A549 (cell line): ENCODE measurements at regions not wholly inside any gene's neighbourhood (a gene's known extent, or its start where the extent isn't known, plus 50 kb on each side); places are given as distances from the start of the nearest gene placed in this dataset.

Source experiments
- ATAC-seq, 2 experiments: fragments of 200-7000 bp in 1 of 2; fragments of >200 bp in 1 of 2; cut with Nextera tagmentation in 1 of 2; cut with Tn5 transposase in 1 of 2; 3 replicates each; pipeline versions ENCODE4 v1.8.0 to v1.9.1; 2018 to 2020; ENCODE audit warnings: mild to moderate bottlenecking in 1 of 2, moderate library complexity in 1 of 2
- CTCF ChIA-PET: fragments of 300-600 bp; sonication (Branson Sonifier 250); formaldehyde crosslinking; extraction: SDS; loops from one replicate; lab custom pipeline; 2021; ENCODE audit warnings: antibody characterized with exemption, inconsistent platforms; lab: Yijun Ruan, JAX
- POLR2A ChIA-PET: fragments of 350-600 bp; formaldehyde crosslinking; extraction: SDS; loops from one replicate; lab custom pipeline; 2021; ENCODE audit warnings: antibody characterized with exemption, inconsistent platforms; lab: Yijun Ruan, JAX
- DNase-seq, 2 experiments: peaks; one replicate each; pipeline versions ENCODE4 v3.0.0 to v3.0.0-alpha.2; 2011 to 2016; ENCODE audit warnings: low read depth in 1 of 2, low spot score in 1 of 2
- FAIRE-seq: peaks from 2 replicates; lab custom pipeline; 2011; peaks lifted over from hg19 to GRCh38; lab: Jason Lieb, UNC
- H3K27ac ChIP-seq, 2 experiments: fragments of >200 bp; sonication (Bioruptor Twin); formaldehyde crosslinking; 3 replicates each; pipeline ENCODE4 v1.5.1; 2016 to 2017
- H3K4me1 ChIP-seq: fragments of >200 bp; sonication (Bioruptor Twin); formaldehyde crosslinking; 3 replicates; pipeline ENCODE4 v1.6.1; 2016
- H3K4me2 ChIP-seq: fragments of >200 bp; sonication (Bioruptor Twin); formaldehyde crosslinking; 3 replicates; pipeline ENCODE4 v1.6.1; 2016
- H3K4me3 ChIP-seq: fragments of >200 bp; sonication (Bioruptor Twin); formaldehyde crosslinking; 3 replicates; pipeline ENCODE4 v1.5.1; 2016
- H3K9me3 ChIP-seq: fragments of >200 bp; sonication (Bioruptor Twin); formaldehyde crosslinking; 3 replicates; pipeline ENCODE4 v1.6.1; 2016
- BHLHE40 ChIP-seq: IDR thresholded peaks from 2 replicates; pipeline ENCODE4 v1.6.1; 2012; ENCODE audit warnings: low read depth, low read length, inconsistent platforms
- CBX2 ChIP-seq: fragments of 200-600 bp; sonication (generic); IDR thresholded peaks from 2 replicates; pipeline ENCODE4 v1.6.1; 2016; ENCODE audit warnings: low read depth, mild to moderate bottlenecking, borderline replicate concordance
- CBX8 ChIP-seq: fragments of 200-600 bp; sonication (generic); IDR thresholded peaks from 2 replicates; pipeline ENCODE4 v1.6.1; 2016
- CEBPB ChIP-seq, 2 experiments: fragments of >200 bp in 1 of 2; sonication (Bioruptor Twin) in 1 of 2; formaldehyde crosslinking in 1 of 2; IDR thresholded peaks; 2 replicates each; pipeline ENCODE4 v1.6.1; 2012 to 2016
- CTCF ChIP-seq: fragments of >200 bp; sonication (Bioruptor Twin); formaldehyde crosslinking; IDR thresholded peaks from 3 replicates; pipeline ENCODE4 v1.5.1; 2016
- E2F6 ChIP-seq: IDR thresholded peaks from 2 replicates; pipeline ENCODE4 v1.6.1; 2012; ENCODE audit warnings: low read depth, borderline replicate concordance
- EHF ChIP-seq: fragments of 250-450 bp; sonication (Bioruptor Pico); IDR thresholded peaks from 2 replicates; pipeline ENCODE4 v1.5.0; 2020; ENCODE audit warnings: mild to moderate bottlenecking
- EHMT2 ChIP-seq: fragments of 200-600 bp; sonication (generic); IDR thresholded peaks from 2 replicates; pipeline ENCODE4 v1.6.1; 2016; ENCODE audit warnings: antibody characterized with exemption, low read depth, mild to moderate bottlenecking, moderate library complexity
- FOSB ChIP-seq: fragments of 250-450 bp; sonication (Bioruptor Pico); IDR thresholded peaks from 2 replicates; pipeline ENCODE4 v1.5.0; 2020; ENCODE audit warnings: mild to moderate bottlenecking, moderate library complexity
- FOXS1 ChIP-seq: fragments of 250-450 bp; sonication (Bioruptor Pico); IDR thresholded peaks from 2 replicates; pipeline ENCODE4 v1.5.0; 2020; ENCODE audit warnings: mild to moderate bottlenecking, moderate library complexity
- HEYL ChIP-seq: fragments of 250-450 bp; sonication (Bioruptor Pico); IDR thresholded peaks from 2 replicates; pipeline ENCODE4 v1.8.0; 2021; ENCODE audit warnings: mild to moderate bottlenecking, moderate library complexity
- HMGXB4 ChIP-seq: fragments of 250-450 bp; sonication (Bioruptor Pico); IDR thresholded peaks from 2 replicates; pipeline ENCODE4 v1.5.0; 2021; ENCODE audit warnings: mild to moderate bottlenecking, moderate library complexity, borderline replicate concordance
- JUNB ChIP-seq: fragments of >200 bp; sonication (Bioruptor Twin); formaldehyde crosslinking; IDR thresholded peaks from 2 replicates; pipeline ENCODE4 v1.6.1; 2016
- KDM1A ChIP-seq: fragments of 200-600 bp; sonication (generic); IDR thresholded peaks from 2 replicates; pipeline ENCODE4 v1.6.1; 2016; ENCODE audit warnings: low read depth, mild to moderate bottlenecking
- MAFK ChIP-seq: fragments of 450-650 bp; IDR thresholded peaks from 2 replicates; pipeline ENCODE4 v1.6.1; 2014; ENCODE audit not compliant: partially characterized antibody
- MAZ ChIP-seq: fragments of 150-350 bp; IDR thresholded peaks from 2 replicates; pipeline ENCODE4 v1.6.1; 2014; ENCODE audit warnings: antibody characterized with exemption, low read depth, low read length, borderline replicate concordance
- NFE2L2 ChIP-seq: fragments of 150-350 bp; conservative IDR thresholded peaks from 2 replicates; pipeline ENCODE4 v1.6.1; 2014; ENCODE audit warnings: low read length
- NPAS2 ChIP-seq: fragments of 250-450 bp; sonication (Bioruptor Pico); IDR thresholded peaks from 2 replicates; pipeline ENCODE4 v1.8.0; 2022; ENCODE audit warnings: mild to moderate bottlenecking, moderate library complexity, borderline replicate concordance
- NR3C1 ChIP-seq: fragments of >200 bp; sonication (Bioruptor Twin); formaldehyde crosslinking; IDR thresholded peaks from 3 replicates; pipeline ENCODE4 v1.6.1; 2017
- PHF8 ChIP-seq: fragments of 200-600 bp; sonication (generic); IDR thresholded peaks from 2 replicates; pipeline ENCODE4 v1.6.1; 2016; ENCODE audit warnings: low read depth, mild to moderate bottlenecking, antibody characterized with exemption, moderate library complexity, borderline replicate concordance
- POLR2AphosphoS2 ChIP-seq: conservative IDR thresholded peaks from 2 replicates; pipeline ENCODE4 v1.6.1; 2012; ENCODE audit warnings: low read length, improper control_type of control experiment, inconsistent platforms
- RARB ChIP-seq: fragments of 250-450 bp; sonication (Bioruptor Pico); IDR thresholded peaks from 2 replicates; pipeline ENCODE4 v1.8.0; 2021; ENCODE audit warnings: mild to moderate bottlenecking, moderate library complexity
- RCOR1 ChIP-seq: fragments of 150-350 bp; IDR thresholded peaks from 2 replicates; pipeline ENCODE4 v1.6.1; 2014; ENCODE audit warnings: antibody characterized with exemption, low read length, low read depth
- REST ChIP-seq: fragments of 200-600 bp; sonication (generic); IDR thresholded peaks from 2 replicates; pipeline ENCODE4 v1.6.1; 2016; ENCODE audit warnings: antibody characterized with exemption, mild to moderate bottlenecking, moderate library complexity
- RFX5 ChIP-seq: fragments of 450-650 bp; IDR thresholded peaks from 2 replicates; pipeline ENCODE4 v1.7.1; 2014; ENCODE audit warnings: antibody characterized with exemption, mild to moderate bottlenecking, moderate library complexity
- ZFP36 ChIP-seq: fragments of 450-650 bp; IDR thresholded peaks from 2 replicates; pipeline ENCODE4 v1.6.1; 2014; ENCODE audit warnings: borderline replicate concordance; ENCODE audit not compliant: partially characterized antibody
- WGBS: methylation state at CpG from one replicate; pipeline ENCODE4 v1.1.6; 2017; ENCODE audit errors: missing lambda C conversion rate; 5-methylcytosine and 5-hydroxymethylcytosine counted together

GRCh38 chr1:38289034-38289433 lies 242.4 kb upstream of the POU3F1 start:
- no peak overlapping the region for H3K27ac ChIP-seq
- H3K4me1 ChIP-seq = no peaks in the 10 kb centered on the region
- H3K9me3 ChIP-seq = no peaks in the 10 kb centered on the region
- ChIA-PET CTCF (no interaction called here), POLR2A (no interaction called here)
- WGBS = 17% methylated on average over 1 of the region's 1 CpG
- DNase-seq (no peak), ATAC-seq (no peak), FAIRE-seq (no peak)
- TF ChIP-seq RFX5 (no peak), EHF (CRISPR knock-in tag) (no peak), HMGXB4 (CRISPR knock-in tag) (no peak), CBX8 (no peak), POLR2AphosphoS2 (no peak), FOSB (no peak), NR3C1 (no peak), BHLHE40 (no peak), NPAS2 (CRISPR knock-in tag) (no peak), JUNB (no peak), RCOR1 (no peak), CEBPB (IDR thresholded peaks at IDR 0.05) (no peak)
- no peak overlapping the region for H3K4me3 ChIP-seq
- H3K4me2 ChIP-seq = no peak overlapping the region

- CTCF ChIA-PET = no interaction called here
- no peak for ATAC-seq
- 61% methylated on average over 3 of the region's 3 CpGs for WGBS
- no peak overlapping the region for H3K4me3 ChIP-seq
- no peak for FAIRE-seq
- no peak for TF ChIP-seq REST
- TF ChIP-seq HEYL (CRISPR knock-in tag) = no peak
- no peak for TF ChIP-seq CBX2
- TF ChIP-seq RFX5 = no peak
- no peak for TF ChIP-seq ZFP36
- TF ChIP-seq E2F6 = no peak
- no peak for TF ChIP-seq CTCF
- TF ChIP-seq FOXS1 (CRISPR knock-in tag) = no peak
- TF ChIP-seq RARB (CRISPR knock-in tag) = no peak
- TF ChIP-seq MAZ = no peak
- no peak for TF ChIP-seq MAFK
- TF ChIP-seq KDM1A = no peak
- no peak for TF ChIP-seq EHMT2
- no peak for TF ChIP-seq EHF (CRISPR knock-in tag)
- TF ChIP-seq NFE2L2 = no peak
- no peak for TF ChIP-seq PHF8
- TF ChIP-seq CBX8 = no peak
- TF ChIP-seq JUNB = no peak
- H3K27ac ChIP-seq = no peak overlapping the region
- no peak overlapping the region for H3K4me2 ChIP-seq
- no peaks in the 10 kb centered on the region for H3K9me3 ChIP-seq
- POLR2A ChIA-PET = no interaction called here
- H3K4me1 ChIP-seq = no peaks in the 10 kb centered on the region
- DNase-seq = no peak
Measured at GRCh38 chr1:38287547-38287946, 241.0 kb upstream of the POU3F1 start.
